ENCODE measurements at regions not wholly inside any gene's neighbourhood (a gene's known extent, or its start where the extent isn't known, plus 50 kb on each side); places are given as distances from the start of the nearest gene placed in this dataset.

DNA sequence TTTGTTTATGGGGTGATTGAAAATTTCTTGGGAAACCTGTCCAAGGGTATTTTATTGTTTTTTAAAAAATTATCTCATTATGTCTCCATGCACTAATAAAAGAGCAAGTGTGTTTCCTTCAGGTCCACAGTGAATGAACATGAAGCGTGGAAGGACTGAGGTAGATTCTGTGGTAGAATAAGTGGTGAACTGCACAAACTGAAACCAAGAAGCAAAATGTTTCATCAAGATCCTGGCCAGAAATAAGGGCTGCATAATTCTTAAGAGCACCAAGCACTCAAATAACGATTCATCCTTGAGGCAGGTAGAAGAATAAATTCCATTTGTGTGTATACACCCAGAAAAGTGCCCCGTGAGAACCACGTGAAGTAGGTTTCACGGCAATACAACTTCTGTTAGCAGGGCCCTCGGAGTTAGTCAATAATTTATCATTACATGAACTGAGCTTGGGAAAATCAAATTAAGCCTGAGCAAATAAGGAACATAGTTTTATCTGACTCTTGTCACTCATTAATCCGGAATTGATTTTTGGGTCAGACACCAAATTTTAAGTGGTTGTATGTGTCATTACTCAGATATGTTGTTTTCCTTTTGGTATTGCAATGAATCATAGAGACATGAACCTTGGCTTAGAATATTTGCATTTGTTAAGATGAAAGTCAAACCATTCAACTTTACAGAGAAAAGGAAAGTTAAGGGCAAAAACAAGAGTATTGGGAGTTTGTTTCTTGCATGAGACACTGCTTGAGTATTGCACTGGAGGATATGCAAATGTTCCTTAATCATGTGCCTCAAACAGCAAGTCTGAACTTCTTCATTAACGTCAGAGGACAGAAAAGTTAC is 472.6 kb upstream of the NETO1 start:
- TF ChIP-seq, protein P1, sequence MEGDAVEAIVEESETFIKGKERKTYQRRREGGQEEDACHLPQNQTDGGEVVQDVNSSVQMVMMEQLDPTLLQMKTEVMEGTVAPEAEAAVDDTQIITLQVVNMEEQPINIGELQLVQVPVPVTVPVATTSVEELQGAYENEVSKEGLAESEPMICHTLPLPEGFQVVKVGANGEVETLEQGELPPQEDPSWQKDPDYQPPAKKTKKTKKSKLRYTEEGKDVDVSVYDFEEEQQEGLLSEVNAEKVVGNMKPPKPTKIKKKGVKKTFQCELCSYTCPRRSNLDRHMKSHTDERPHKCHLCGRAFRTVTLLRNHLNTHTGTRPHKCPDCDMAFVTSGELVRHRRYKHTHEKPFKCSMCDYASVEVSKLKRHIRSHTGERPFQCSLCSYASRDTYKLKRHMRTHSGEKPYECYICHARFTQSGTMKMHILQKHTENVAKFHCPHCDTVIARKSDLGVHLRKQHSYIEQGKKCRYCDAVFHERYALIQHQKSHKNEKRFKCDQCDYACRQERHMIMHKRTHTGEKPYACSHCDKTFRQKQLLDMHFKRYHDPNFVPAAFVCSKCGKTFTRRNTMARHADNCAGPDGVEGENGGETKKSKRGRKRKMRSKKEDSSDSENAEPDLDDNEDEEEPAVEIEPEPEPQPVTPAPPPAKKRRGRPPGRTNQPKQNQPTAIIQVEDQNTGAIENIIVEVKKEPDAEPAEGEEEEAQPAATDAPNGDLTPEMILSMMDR (IDR thresholded peaks at IDR 0.05): no peak
- TF ChIP-seq POLR2A (IDR thresholded peaks at IDR 0.05): no peak
